ENCODE measurements at regions not wholly inside any gene's neighbourhood (a gene's known extent, or its start where the extent isn't known, plus 50 kb on each side); places are given as distances from the start of the nearest gene placed in this dataset.

DNA sequence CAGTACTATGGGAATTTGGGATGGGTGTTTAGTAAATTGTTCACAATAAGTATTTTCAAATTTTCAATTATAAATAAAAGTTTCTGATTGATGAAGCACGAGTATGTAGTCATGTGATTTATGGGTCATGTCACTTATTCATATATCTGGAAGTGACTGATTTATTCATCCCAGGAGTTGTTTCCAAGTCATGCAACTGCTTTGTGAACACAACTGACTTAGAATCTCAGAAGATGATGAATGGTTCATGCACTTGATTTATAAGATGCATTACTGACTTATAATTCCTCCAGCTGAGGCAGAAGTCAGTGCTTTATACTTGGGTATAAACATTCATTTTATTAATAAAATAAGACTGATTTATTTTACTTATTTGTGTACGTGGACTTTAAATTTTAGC is 137.8 kb upstream of the CBLB start:
- Mint-ChIP-seq H3K27ac (no peak overlapping the region), H3K4me1 (peaks cover 20 to 33% (median 22%) of the 10 kb centered on the region in 3 donors), H3K36me3 (no peaks in the 10 kb centered on the region), H3K27me3 (no peaks in the 10 kb centered on the region), H3K4me3 (no peak overlapping the region), H3K9me3 (no peaks in the 10 kb centered on the region)
- Histone ChIP-seq H3K4me3 (ENCODE audit: control insufficient read depth in 1 of 2, extremely low read depth in 1 of 2, low read length in 1 of 2) (no peak overlapping the region), H3K27me3 (replicated peaks in 1 of 2; ENCODE audit: control insufficient read depth in 2 of 2, extremely low read depth in 1 of 2, insufficient read depth in 2 of 2, low read length in 1 of 2) (no peaks in the 10 kb centered on the region), H3K9me3 (no peaks in the 10 kb centered on the region), H3K36me3 (ENCODE audit: control insufficient read depth in 2 of 2, extremely low read depth in 1 of 2, insufficient read depth in 1 of 2, low read length in 1 of 2) (no peaks in the 10 kb centered on the region), H3K27ac (ENCODE audit: low read length) (no peak overlapping the region), H3K4me1 (ENCODE audit: control insufficient read depth in 1 of 2, extremely low read depth in 1 of 2, insufficient read depth in 2 of 2, low read length in 2 of 2) (no peaks in the 10 kb centered on the region)
- WGBS (ENCODE audit: insufficient coverage), result no CpG with 5 or more reads among the region's 2 CpGs
- no peak for DNase-seq
- ChIA-PET CTCF (no interaction called here), POLR2A (no interaction called here)
- no peak for ATAC-seq (replicated peaks in 1 of 4)

DNA sequence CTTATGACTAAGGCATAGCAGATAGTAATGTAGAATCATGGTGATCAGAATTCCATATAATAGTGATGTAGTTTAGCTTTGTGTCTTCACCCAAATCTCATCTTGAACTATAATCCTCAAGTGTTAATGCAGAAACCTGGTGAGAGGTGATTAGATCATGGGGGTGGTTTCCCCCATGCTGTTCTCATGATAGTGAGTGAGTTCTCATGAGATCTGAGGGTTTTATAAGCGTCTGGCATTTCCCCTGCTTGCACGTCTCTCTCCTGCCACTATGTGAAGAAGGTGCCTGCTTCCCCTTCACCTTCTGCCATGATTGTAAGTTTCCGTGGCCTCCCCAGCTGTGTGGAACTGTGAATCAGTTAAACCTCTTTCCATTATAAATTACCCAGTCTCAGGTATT is 138.7 kb upstream of the CBLB start:
- Mint-ChIP-seq H3K27ac (no peak overlapping the region), H3K4me1 (peaks cover 20 to 33% (median 22%) of the 10 kb centered on the region in 3 donors), H3K9me3 (no peaks in the 10 kb centered on the region), H3K27me3 (no peaks in the 10 kb centered on the region), H3K4me3 (no peak overlapping the region), H3K36me3 (no peaks in the 10 kb centered on the region)
- Histone ChIP-seq H3K27me3 (replicated peaks in 1 of 2; ENCODE audit: control insufficient read depth in 2 of 2, extremely low read depth in 1 of 2, insufficient read depth in 2 of 2, low read length in 1 of 2) (no peaks in the 10 kb centered on the region), H3K9me3 (no peaks in the 10 kb centered on the region), H3K27ac (ENCODE audit: low read length) (no peak overlapping the region), H3K4me1 (ENCODE audit: control insufficient read depth in 1 of 2, extremely low read depth in 1 of 2, insufficient read depth in 2 of 2, low read length in 2 of 2) (no peaks in the 10 kb centered on the region), H3K4me3 (ENCODE audit: control insufficient read depth in 1 of 2, extremely low read depth in 1 of 2, low read length in 1 of 2) (no peak overlapping the region), H3K36me3 (ENCODE audit: control insufficient read depth in 2 of 2, extremely low read depth in 1 of 2, insufficient read depth in 1 of 2, low read length in 1 of 2) (no peaks in the 10 kb centered on the region)
- DNase-seq (no peak), ATAC-seq (replicated peaks in 1 of 4) (no peak)
- ChIA-PET CTCF (no interaction called here), POLR2A (no interaction called here)
- no CpG with 5 or more reads among the region's 3 CpGs for WGBS (ENCODE audit: insufficient coverage)

DNA sequence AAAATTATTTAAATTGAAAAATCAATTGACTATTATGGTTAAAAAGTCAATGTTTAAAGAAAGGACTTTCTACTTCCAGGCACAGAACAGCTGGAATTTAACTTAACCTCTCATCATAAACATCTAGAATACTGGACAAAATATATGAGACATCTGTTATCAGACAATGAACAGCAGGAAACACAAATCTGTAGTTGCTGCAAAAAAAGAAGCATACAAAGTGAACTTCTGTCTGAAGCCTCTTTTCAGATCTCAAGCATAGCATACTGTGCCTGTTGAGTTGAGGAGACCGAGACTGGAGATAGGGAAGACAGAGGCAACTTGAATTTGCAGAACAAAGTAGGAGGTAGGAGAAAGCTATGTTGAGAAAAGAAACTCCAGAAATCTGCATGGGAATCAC is 140.0 kb upstream of the CBLB start:
- POLR2A ChIA-PET, result interaction anchor here in 1 of 2 donors (0.6 kb wide), 1 partner anchor 1971 kb away, joined by 4 read pairs; no protein-coding TSS in a partner anchor
- Histone ChIP-seq H3K9me3 (no peaks in the 10 kb centered on the region), H3K27me3 (replicated peaks in 1 of 2; ENCODE audit: control insufficient read depth in 2 of 2, extremely low read depth in 1 of 2, insufficient read depth in 2 of 2, low read length in 1 of 2) (no peaks in the 10 kb centered on the region), H3K27ac (ENCODE audit: low read length) (no peak overlapping the region), H3K36me3 (ENCODE audit: control insufficient read depth in 2 of 2, extremely low read depth in 1 of 2, insufficient read depth in 1 of 2, low read length in 1 of 2) (no peaks in the 10 kb centered on the region), H3K4me1 (ENCODE audit: control insufficient read depth in 1 of 2, extremely low read depth in 1 of 2, insufficient read depth in 2 of 2, low read length in 2 of 2) (no peaks in the 10 kb centered on the region), H3K4me3 (ENCODE audit: control insufficient read depth in 1 of 2, extremely low read depth in 1 of 2, low read length in 1 of 2) (no peak overlapping the region)
- H3K9me3 Mint-ChIP-seq, result no peaks in the 10 kb centered on the region
- H3K36me3 Mint-ChIP-seq, result no peaks in the 10 kb centered on the region
- H3K4me3 Mint-ChIP-seq, result no peak overlapping the region
- H3K27me3 Mint-ChIP-seq, result no peaks in the 10 kb centered on the region
- DNase-seq, result no peak
- CTCF ChIA-PET, result interaction anchor here in 1 of 2 donors (0.6 kb wide), 1 partner anchor 1849 kb away, joined by 3 read pairs; no protein-coding TSS in a partner anchor
- ATAC-seq (replicated peaks in 1 of 4), result no peak
- peaks cover 20 to 29% (median 22%) of the 10 kb centered on the region in 3 donors for H3K4me1 Mint-ChIP-seq
- H3K27ac Mint-ChIP-seq, result no peak overlapping the region
- WGBS (ENCODE audit: insufficient coverage), result 100% methylated on average over 1 of the region's 1 CpG

DNA sequence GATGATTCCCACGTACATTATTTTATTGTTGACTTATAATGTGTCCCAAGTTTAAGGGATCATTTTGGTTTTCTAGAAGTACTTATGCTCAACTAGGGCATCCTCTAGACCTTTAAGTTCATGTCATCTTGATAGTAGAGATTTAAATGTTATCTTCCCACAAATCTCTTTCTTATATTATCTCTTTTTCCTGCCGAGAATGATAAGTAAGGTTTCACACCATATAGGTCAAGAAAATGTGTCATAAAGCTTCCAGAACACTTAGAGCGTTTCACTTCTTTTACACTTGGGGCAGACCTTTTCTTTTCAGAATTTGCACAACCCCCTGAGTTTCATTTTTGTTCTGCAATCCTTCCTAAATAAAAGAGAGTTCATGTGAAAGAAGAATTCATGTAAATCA is 142.0 kb upstream of the CBLB start:
- no peak overlapping the region for H3K4me3 ChIP-seq (ENCODE audit: control insufficient read depth in 1 of 2, extremely low read depth in 1 of 2, low read length in 1 of 2)
- Mint-ChIP-seq H3K9me3 (no peaks in the 10 kb centered on the region), H3K4me1 (peaks cover 12 to 20% (median 20%) of the 10 kb centered on the region in 3 donors), H3K27me3 (no peaks in the 10 kb centered on the region), H3K27ac (peak overlapping the region; percentile 13 to 50), H3K4me3 (no peak overlapping the region), H3K36me3 (no peaks in the 10 kb centered on the region)
- no peaks in the 10 kb centered on the region for H3K4me1 ChIP-seq (ENCODE audit: control insufficient read depth in 1 of 2, extremely low read depth in 1 of 2, insufficient read depth in 2 of 2, low read length in 2 of 2)
- H3K36me3 ChIP-seq (ENCODE audit: control insufficient read depth in 2 of 2, extremely low read depth in 1 of 2, insufficient read depth in 1 of 2, low read length in 1 of 2), result no peaks in the 10 kb centered on the region
- no peak overlapping the region for H3K27ac ChIP-seq (ENCODE audit: low read length)
- ChIA-PET POLR2A (no interaction called here), CTCF (no interaction called here)
- ATAC-seq (replicated peaks in 1 of 4) (no peak), DNase-seq (no peak)
- WGBS (ENCODE audit: insufficient coverage), result no CpG with 5 or more reads among the region's 3 CpGs
- H3K9me3 ChIP-seq, result no peaks in the 10 kb centered on the region
- no peaks in the 10 kb centered on the region for H3K27me3 ChIP-seq (replicated peaks in 1 of 2; ENCODE audit: control insufficient read depth in 2 of 2, extremely low read depth in 1 of 2, insufficient read depth in 2 of 2, low read length in 1 of 2)

DNA sequence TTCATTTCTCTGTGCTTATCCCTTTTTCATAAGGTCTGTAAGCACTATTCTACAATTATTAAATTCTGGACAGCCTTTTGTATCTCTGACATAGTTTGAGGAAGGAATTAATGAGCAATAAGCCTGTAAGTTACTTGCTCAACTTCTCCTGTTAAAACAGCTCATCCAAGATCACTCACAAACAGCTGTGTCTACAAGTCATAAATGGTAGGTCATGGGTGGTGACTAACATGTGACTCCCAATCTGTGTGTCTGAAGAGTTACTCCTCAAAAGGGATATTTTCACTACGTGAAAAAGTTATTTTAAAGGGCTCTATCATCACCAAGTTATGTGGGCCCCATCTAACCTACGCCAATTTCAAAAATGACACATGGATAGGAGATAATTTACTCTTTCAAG is 145.2 kb upstream of the CBLB start:
- peaks cover 0 to 7% (median 0%) of the 10 kb centered on the region in 3 donors for H3K9me3 Mint-ChIP-seq
- POLR2A ChIA-PET, result no interaction called here

DNA sequence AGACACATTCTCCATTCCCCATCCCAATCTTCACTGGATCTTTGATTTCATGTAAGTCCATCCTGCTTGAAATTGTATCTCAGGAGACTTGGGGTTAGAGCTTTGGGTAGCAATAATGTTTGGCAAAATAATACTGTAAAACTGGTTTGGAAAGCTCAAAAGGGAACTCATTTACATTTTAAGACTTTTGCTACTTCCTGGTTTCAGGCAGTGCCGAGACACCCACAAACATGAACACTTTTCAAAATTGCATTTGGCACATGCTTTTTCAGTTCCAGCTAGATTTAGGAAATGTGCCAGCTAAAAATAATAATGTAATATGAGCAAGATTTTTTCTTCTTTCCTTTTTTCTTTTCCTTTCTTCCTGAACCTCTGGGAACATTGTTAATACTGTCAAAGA is 145.7 kb upstream of the CBLB start:
- peaks cover 12 to 20% (median 17%) of the 10 kb centered on the region in 3 donors for H3K4me1 Mint-ChIP-seq
- no peak for DNase-seq

More for the DNA sequence above, 145.2 kb upstream of the CBLB start:
- no CpG with 5 or more reads among the region's 2 CpGs for WGBS (ENCODE audit: insufficient coverage)
- no peaks in the 10 kb centered on the region for H3K36me3 Mint-ChIP-seq
- no peaks in the 10 kb centered on the region for H3K9me3 ChIP-seq
- H3K36me3 ChIP-seq (ENCODE audit: control insufficient read depth in 2 of 2, extremely low read depth in 1 of 2, insufficient read depth in 1 of 2, low read length in 1 of 2), result no peaks in the 10 kb centered on the region
- H3K27ac ChIP-seq (ENCODE audit: low read length), result no peak overlapping the region
- ATAC-seq (replicated peaks in 1 of 4) (no peak), DNase-seq (no peak)
- no peak overlapping the region for H3K27ac Mint-ChIP-seq
- no peaks in the 10 kb centered on the region for H3K27me3 Mint-ChIP-seq
- CTCF ChIA-PET, result interaction anchor here in 1 of 2 donors (0.6 kb wide), 1 partner anchor 146 kb away, joined by 5 read pairs; no protein-coding TSS in a partner anchor
- H3K4me3 Mint-ChIP-seq, result no peak overlapping the region
- no peaks in the 10 kb centered on the region for H3K27me3 ChIP-seq (replicated peaks in 1 of 2; ENCODE audit: control insufficient read depth in 2 of 2, extremely low read depth in 1 of 2, insufficient read depth in 2 of 2, low read length in 1 of 2)
- H3K4me1 Mint-ChIP-seq, result peaks cover 12 to 20% (median 18%) of the 10 kb centered on the region in 3 donors
- no peaks in the 10 kb centered on the region for H3K4me1 ChIP-seq (ENCODE audit: control insufficient read depth in 1 of 2, extremely low read depth in 1 of 2, insufficient read depth in 2 of 2, low read length in 2 of 2)
- H3K4me3 ChIP-seq (ENCODE audit: control insufficient read depth in 1 of 2, extremely low read depth in 1 of 2, low read length in 1 of 2), result no peak overlapping the region

DNA sequence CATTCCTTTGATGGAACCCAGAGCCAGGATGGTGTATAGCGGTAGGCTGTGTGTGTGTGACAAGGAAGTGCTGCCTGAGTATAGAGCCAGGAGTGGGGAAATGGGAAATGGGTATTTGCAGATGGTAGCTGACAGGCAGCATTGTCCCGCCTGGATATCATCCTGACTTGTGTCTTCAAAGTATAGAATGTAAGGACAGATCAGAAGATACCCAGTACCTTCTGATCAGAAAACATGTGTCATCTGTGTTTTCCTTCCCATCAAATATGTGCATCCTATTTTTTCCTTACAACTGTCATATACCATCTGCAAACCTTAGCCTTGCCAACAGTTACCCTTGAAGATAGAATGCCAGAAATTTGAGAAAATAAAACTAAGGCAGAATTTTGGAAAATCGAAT is 146.2 kb upstream of the CBLB start:
- ATAC-seq (replicated peaks in 1 of 4), result no peak
- no peak for DNase-seq
- H3K4me3 Mint-ChIP-seq, result no peak overlapping the region
- Histone ChIP-seq H3K27ac (ENCODE audit: low read length) (no peak overlapping the region), H3K27me3 (replicated peaks in 1 of 2; ENCODE audit: control insufficient read depth in 2 of 2, extremely low read depth in 1 of 2, insufficient read depth in 2 of 2, low read length in 1 of 2) (no peaks in the 10 kb centered on the region), H3K9me3 (no peaks in the 10 kb centered on the region), H3K36me3 (ENCODE audit: control insufficient read depth in 2 of 2, extremely low read depth in 1 of 2, insufficient read depth in 1 of 2, low read length in 1 of 2) (no peaks in the 10 kb centered on the region), H3K4me3 (ENCODE audit: control insufficient read depth in 1 of 2, extremely low read depth in 1 of 2, low read length in 1 of 2) (no peak overlapping the region), H3K4me1 (ENCODE audit: control insufficient read depth in 1 of 2, extremely low read depth in 1 of 2, insufficient read depth in 2 of 2, low read length in 2 of 2) (no peaks in the 10 kb centered on the region)
- CTCF ChIA-PET, result no interaction called here
- no peaks in the 10 kb centered on the region for H3K27me3 Mint-ChIP-seq
- no peak overlapping the region for H3K27ac Mint-ChIP-seq
- H3K9me3 Mint-ChIP-seq, result peaks cover 0 to 7% (median 0%) of the 10 kb centered on the region in 3 donors
- 100% methylated on average over 1 of the region's 3 CpGs for WGBS (ENCODE audit: insufficient coverage)
- POLR2A ChIA-PET, result no interaction called here
- peaks cover 12 to 17% (median 13%) of the 10 kb centered on the region in 3 donors for H3K4me1 Mint-ChIP-seq
- H3K36me3 Mint-ChIP-seq, result no peaks in the 10 kb centered on the region

More for the DNA sequence above, 145.7 kb upstream of the CBLB start:
- no peak for ATAC-seq (replicated peaks in 1 of 4)
- Mint-ChIP-seq H3K36me3 (no peaks in the 10 kb centered on the region), H3K27me3 (no peaks in the 10 kb centered on the region), H3K4me3 (no peak overlapping the region), H3K9me3 (peaks cover 0 to 7% (median 0%) of the 10 kb centered on the region in 3 donors), H3K27ac (no peak overlapping the region)
- Histone ChIP-seq H3K4me3 (ENCODE audit: control insufficient read depth in 1 of 2, extremely low read depth in 1 of 2, low read length in 1 of 2) (no peak overlapping the region), H3K27ac (ENCODE audit: low read length) (no peak overlapping the region), H3K4me1 (ENCODE audit: control insufficient read depth in 1 of 2, extremely low read depth in 1 of 2, insufficient read depth in 2 of 2, low read length in 2 of 2) (no peaks in the 10 kb centered on the region), H3K36me3 (ENCODE audit: control insufficient read depth in 2 of 2, extremely low read depth in 1 of 2, insufficient read depth in 1 of 2, low read length in 1 of 2) (no peaks in the 10 kb centered on the region), H3K27me3 (replicated peaks in 1 of 2; ENCODE audit: control insufficient read depth in 2 of 2, extremely low read depth in 1 of 2, insufficient read depth in 2 of 2, low read length in 1 of 2) (no peaks in the 10 kb centered on the region), H3K9me3 (no peaks in the 10 kb centered on the region)
- POLR2A ChIA-PET, result no interaction called here
- CTCF ChIA-PET, result interaction anchor here in 1 of 2 donors (0.6 kb wide), 1 partner anchor 147 kb away, joined by 5 read pairs; no protein-coding TSS in a partner anchor
- no CpG with 5 or more reads among the region's 1 CpG for WGBS (ENCODE audit: insufficient coverage)
